ENCODE measurements at regions not wholly inside any gene's neighbourhood (a gene's known extent, or its start where the extent isn't known, plus 50 kb on each side); places are given as distances from the start of the nearest gene placed in this dataset.

- H3K27ac ChIP-seq (ENCODE audit: insufficient read length, low read depth, low read length), result no peak overlapping the region
- DNase-seq, result peak; percentile 41
- no peak overlapping the region for H2BK12ac ChIP-seq (ENCODE audit: insufficient read length, low read depth, low read length)
- no peaks in the 10 kb centered on the region for H3K23me2 ChIP-seq (ENCODE audit: insufficient read length, low read depth, low read length, poor library complexity, severe bottlenecking)
- no peaks in the 10 kb centered on the region for H3K79me1 ChIP-seq (ENCODE audit: insufficient read depth, low read depth, low read length, poor library complexity, severe bottlenecking)
- H2AK5ac ChIP-seq (ENCODE audit: insufficient read length, low read length), result no peak overlapping the region
- Mint-ChIP-seq H3K27me3 (ENCODE audit: low read depth) (no peaks in the 10 kb centered on the region; the same call in 1 of the 2 replicates), H3K4me1 (peaks cover 15 to 27% of the 10 kb centered on the region in 2 experiments), H3K27ac (no peak overlapping the region), H3K9me3 (peaks cover 16 to 25% of the 10 kb centered on the region in 2 experiments), H3K36me3 (ENCODE audit: insufficient read depth in 1 of 3, low read depth in 3 of 3) (peaks cover 0 to 20% (median 8%) of the 10 kb centered on the region in 3 experiments; a peak in 6 of 7 replicates), H3K4me3 (no peak overlapping the region)
- no peak overlapping the region for H3T11ph ChIP-seq (ENCODE audit: low read length)
- no peak overlapping the region for H4K91ac ChIP-seq (ENCODE audit: insufficient read length, low read depth, low read length)
- no peaks in the 10 kb centered on the region for H3K9me3 ChIP-seq (ENCODE audit: control insufficient read depth, low read depth, low read length)
- TF ChIP-seq CTCF (conservative IDR thresholded peaks at IDR 0.05), result peak; percentile 22; the same call in 2 of the 3 replicates
- no CpG with 5 or more reads among the region's 5 CpGs for WGBS (ENCODE audit: extremely low coverage, insufficient read length, low lambda C conversion rate)
- no peaks in the 10 kb centered on the region for H3K4me1 ChIP-seq (ENCODE audit: insufficient read depth, low read length)
- no peak overlapping the region for H2BK5ac ChIP-seq (ENCODE audit: insufficient read length, low read length)
- H2AFZ ChIP-seq (ENCODE audit: low read length), result no peak overlapping the region
- no peak overlapping the region for H2BK120ac ChIP-seq (ENCODE audit: low read depth, low read length, poor library complexity, severe bottlenecking)
- H4K20me1 ChIP-seq (ENCODE audit: control insufficient read depth, insufficient read depth, insufficient read length), result no peaks in the 10 kb centered on the region
- no peaks in the 10 kb centered on the region for H3K27me3 ChIP-seq (ENCODE audit: insufficient read depth, low read length)
- no peak overlapping the region for H2BK20ac ChIP-seq (ENCODE audit: low read depth, low read length, poor library complexity, severe bottlenecking)
- H4K8ac ChIP-seq (replicated peaks; ENCODE audit: insufficient read length, low read depth, low read length), result no peak overlapping the region
- no peak overlapping the region for H3K9ac ChIP-seq (ENCODE audit: extremely low read depth, insufficient read length, low read length)
- no peak overlapping the region for H3K4me2 ChIP-seq (ENCODE audit: insufficient read depth, insufficient read length, low read length)
- no peak overlapping the region for H3K14ac ChIP-seq (ENCODE audit: insufficient read depth, low read length)
- no peak overlapping the region for H2BK15ac ChIP-seq (ENCODE audit: low read depth, low read length)
- H3K18ac ChIP-seq (ENCODE audit: insufficient read length, low read depth, low read length), result no peak overlapping the region
- no peaks in the 10 kb centered on the region for H3K79me2 ChIP-seq (ENCODE audit: insufficient read depth, low read length)
- no peak overlapping the region for H3K56ac ChIP-seq (ENCODE audit: insufficient read length, low read depth, low read length)
- no peak overlapping the region for H3K23ac ChIP-seq (ENCODE audit: insufficient read length, low read depth, low read length)
- no peak overlapping the region for H4K5ac ChIP-seq (ENCODE audit: insufficient read length, low read depth, low read length)
- H3K4ac ChIP-seq (ENCODE audit: low read depth, low read length), result no peak overlapping the region
These were observed 222.4 kb downstream of the UQCRFS1 start for GRCh38 chr19:28990522-28990921.
